ENCODE measurements at regions not wholly inside any gene's neighbourhood (a gene's known extent, or its start where the extent isn't known, plus 50 kb on each side); places are given as distances from the start of the nearest gene placed in this dataset.
A peak's percentile ranks its signal among the peaks of the same experiment; 100 is the strongest.
"Not testable (repeated sequence)": the region's sequence is repeated elsewhere in the genome, so short reads cannot be mapped to it uniquely, and the experiment has no call there.

- H3K27me3 Mint-ChIP-seq; H3K36me3 Mint-ChIP-seq; DNase-seq; ATAC-seq (replicated peaks); H3K27ac Mint-ChIP-seq; H3K4me1 Mint-ChIP-seq; H3K4me3 Mint-ChIP-seq; H3K9me3 Mint-ChIP-seq: not testable (repeated sequence)
Measured at GRCh38 chr7:51386806-51387568, 70.4 kb upstream of the COBL start.

GRCh38 chr7:51386184-51386583, 69.6 kb upstream of the COBL start:
- H3K27me3 Mint-ChIP-seq; H3K27ac Mint-ChIP-seq; H3K9me3 Mint-ChIP-seq; H3K4me1 Mint-ChIP-seq; DNase-seq; H3K36me3 Mint-ChIP-seq; ATAC-seq (replicated peaks); H3K4me3 Mint-ChIP-seq: not testable (repeated sequence)

- not testable (repeated sequence) for ATAC-seq (replicated peaks); H3K9me3 Mint-ChIP-seq; H3K36me3 Mint-ChIP-seq; H3K27ac Mint-ChIP-seq; H3K4me3 Mint-ChIP-seq; DNase-seq; H3K27me3 Mint-ChIP-seq; H3K4me1 Mint-ChIP-seq
Measured at GRCh38 chr7:51382243-51382642, 65.6 kb upstream of the COBL start.

- ATAC-seq (replicated peaks) (peak; percentile 22 to 31), DNase-seq (no peak)
- H3K27ac Mint-ChIP-seq: no peak overlapping the region
- H3K4me3 Mint-ChIP-seq: no peak overlapping the region
- H3K36me3 Mint-ChIP-seq: no peaks in the 10 kb centered on the region
- no peaks in the 10 kb centered on the region for H3K9me3 Mint-ChIP-seq
- H3K4me1 Mint-ChIP-seq: no peaks in the 10 kb centered on the region
- H3K27me3 Mint-ChIP-seq: no peaks in the 10 kb centered on the region
Measured at GRCh38 chr7:51376420-51377092, 59.9 kb upstream of the COBL start.

- H3K27ac Mint-ChIP-seq: no peak overlapping the region
- ATAC-seq (replicated peaks) (no peak), DNase-seq (no peak)
- H3K27me3 Mint-ChIP-seq: no peaks in the 10 kb centered on the region
- no peaks in the 10 kb centered on the region for H3K9me3 Mint-ChIP-seq
- H3K36me3 Mint-ChIP-seq: no peaks in the 10 kb centered on the region
- H3K4me1 Mint-ChIP-seq: peaks cover 0 to under 1% of the 10 kb centered on the region in 2 donors
- no peak overlapping the region for H3K4me3 Mint-ChIP-seq
Measured at GRCh38 chr7:51374936-51375335, 58.3 kb upstream of the COBL start.

- H3K4me1 Mint-ChIP-seq, H3K4me3 Mint-ChIP-seq, DNase-seq, H3K36me3 Mint-ChIP-seq, H3K27me3 Mint-ChIP-seq, H3K27ac Mint-ChIP-seq, H3K9me3 Mint-ChIP-seq: not testable (repeated sequence)
- peak in 1 of 2 donors; percentile 40 for ATAC-seq (replicated peaks)
Measured at GRCh38 chr7:51373607-51374006, 57.0 kb upstream of the COBL start.

GRCh38 chr7:51369746-51370145, 53.1 kb upstream of the COBL start:
- H3K4me1 Mint-ChIP-seq: peaks cover 0 to 1% of the 10 kb centered on the region in 2 donors
- H3K27me3 Mint-ChIP-seq: no peaks in the 10 kb centered on the region
- H3K27ac Mint-ChIP-seq: no peak overlapping the region
- no peaks in the 10 kb centered on the region for H3K9me3 Mint-ChIP-seq
- DNase-seq: no peak
- H3K36me3 Mint-ChIP-seq: no peaks in the 10 kb centered on the region
- H3K4me3 Mint-ChIP-seq: no peak overlapping the region
- ATAC-seq (replicated peaks): no peak

- not testable (repeated sequence) for H3K27ac Mint-ChIP-seq; DNase-seq; ATAC-seq (replicated peaks); H3K9me3 Mint-ChIP-seq; H3K27me3 Mint-ChIP-seq; H3K4me3 Mint-ChIP-seq; H3K4me1 Mint-ChIP-seq; H3K36me3 Mint-ChIP-seq
Measured at GRCh38 chr7:51369228-51369627, 52.6 kb upstream of the COBL start.

GRCh38 chr7:51368334-51368733, 51.7 kb upstream of the COBL start:
- H3K27ac Mint-ChIP-seq: no peak overlapping the region
- ATAC-seq (replicated peaks) (no peak), DNase-seq (no peak)
- H3K36me3 Mint-ChIP-seq: no peaks in the 10 kb centered on the region
- H3K4me1 Mint-ChIP-seq: peaks cover 0 to 1% of the 10 kb centered on the region in 2 donors
- no peak overlapping the region for H3K4me3 Mint-ChIP-seq
- no peaks in the 10 kb centered on the region for H3K9me3 Mint-ChIP-seq
- H3K27me3 Mint-ChIP-seq: no peaks in the 10 kb centered on the region

GRCh38 chr7:51367614-51367968, 51.0 kb upstream of the COBL start:
- peaks cover 2 to 3% of the 10 kb centered on the region in 2 donors for H3K9me3 Mint-ChIP-seq
- no peak for DNase-seq
- H3K4me1 Mint-ChIP-seq: peaks cover 0 to 1% of the 10 kb centered on the region in 2 donors
- no peaks in the 10 kb centered on the region for H3K36me3 Mint-ChIP-seq
- H3K27me3 Mint-ChIP-seq: no peaks in the 10 kb centered on the region
- no peak overlapping the region for H3K4me3 Mint-ChIP-seq
- ATAC-seq (replicated peaks): no peak
- H3K27ac Mint-ChIP-seq: no peak overlapping the region

GRCh38 chr7:51366930-51367613, 50.5 kb upstream of the COBL start:
- H3K27ac Mint-ChIP-seq: no peak overlapping the region
- DNase-seq (no peak), ATAC-seq (replicated peaks) (peak; percentile 80 to 93)
- peaks cover 7 to 8% of the 10 kb centered on the region in 2 donors for H3K9me3 Mint-ChIP-seq
- no peaks in the 10 kb centered on the region for H3K36me3 Mint-ChIP-seq
- no peak overlapping the region for H3K4me3 Mint-ChIP-seq
- H3K27me3 Mint-ChIP-seq: no peaks in the 10 kb centered on the region
- H3K4me1 Mint-ChIP-seq: peaks cover 0 to 1% of the 10 kb centered on the region in 2 donors
